Thyroid gland (tissue), 4 donors: ENCODE measurements at regions not wholly inside any gene's neighbourhood (a gene's known extent, or its start where the extent isn't known, plus 50 kb on each side); places are given as distances from the start of the nearest gene placed in this dataset.

Source experiments
- CTCF ChIP-seq, 6 experiments: fragments of 200-600 bp in 3 of 6; fragments of 450-650 bp in 3 of 6; sonication (generic) in 3 of 6; IDR thresholded peaks; one replicate each; pipeline ENCODE4 v1.5.1; 2016 to 2019; ENCODE audit warnings: antibody characterized with exemption in 6 of 6, mild to moderate bottlenecking in 2 of 6, inconsistent platforms in 1 of 6, moderate library complexity in 1 of 6
- POLR2A ChIP-seq, 2 donors: fragments of 450-650 bp; IDR thresholded peaks; one replicate each; pipeline ENCODE4 v1.6.1; 2017; ENCODE audit warnings: antibody characterized with exemption in 2 of 2, mild to moderate bottlenecking in 2 of 2, moderate library complexity in 1 of 2

- no peak for TF ChIP-seq POLR2A (IDR thresholded peaks at IDR 0.05)
- TF ChIP-seq CTCF (IDR thresholded peaks at IDR 0.05): no peak
Observed at GRCh38 chr11:103651341-103651998, 385.0 kb upstream of the DDI1 start.
